PC-3 (cell line): ENCODE measurements at regions not wholly inside any gene's neighbourhood (a gene's known extent, or its start where the extent isn't known, plus 50 kb on each side); places are given as distances from the start of the nearest gene placed in this dataset.

ENCODE experiments used
- ATAC-seq: fragments of 200-7000 bp; cut with Tn5 transposase; 2 replicates; pipeline ENCODE4 v1.9.1; 2020; ENCODE audit warnings: mild to moderate bottlenecking, moderate library complexity
- BruUV-seq: library from RNA; stranded (reverse); fragments of 400-500 nt; replicated peaks from 2 replicates; lab custom pipeline; 2021; lab: Mats Ljungman, UMichigan
- CTCF ChIA-PET: fragments of 300-600 bp; sonication (Branson Sonifier 250); formaldehyde crosslinking; loops from one replicate; lab custom pipeline; 2022; ENCODE audit warnings: antibody characterized with exemption; lab: Charles Lee
- POLR2A ChIA-PET: fragments of 300-600 bp; sonication (Branson Sonifier 250); formaldehyde crosslinking; loops from one replicate; lab custom pipeline; 2022; ENCODE audit warnings: antibody characterized with exemption; ENCODE audit not compliant: unreplicated experiment; lab: Charles Lee
- DNase-seq: peaks from one replicate; pipeline ENCODE4 v3.0.0-alpha.2; 2015
- H2AFZ ChIP-seq: fragments of 300-600 bp; sonication (generic); 2 replicates; pipeline ENCODE4 v1.6.0; 2016; ENCODE audit warnings: antibody characterized with exemption, low read length
- H3F3A ChIP-seq: fragments of 300-600 bp; sonication (generic); one replicate; pipeline ENCODE4 v1.6.0; 2017; ENCODE audit warnings: antibody characterized with exemption, low read length, control low read depth, mild to moderate bottlenecking; ENCODE audit not compliant: unreplicated experiment
- H3K27ac ChIP-seq: fragments of 300-600 bp; sonication (generic); 2 replicates; pipeline ENCODE4 v1.5.1; 2016; ENCODE audit warnings: mild to moderate bottlenecking, low read length
- H3K27me3 ChIP-seq: fragments of 300-600 bp; sonication (generic); 2 replicates; pipeline ENCODE4 v1.6.1; 2016; ENCODE audit warnings: low read length, mixed read lengths
- H3K36me3 ChIP-seq: fragments of 300-600 bp; sonication (generic); 2 replicates; pipeline ENCODE4 v1.6.1; 2016; ENCODE audit warnings: low read depth, mixed run types, low read length, mixed read lengths
- H3K4me1 ChIP-seq: fragments of 300-600 bp; sonication (generic); 2 replicates; pipeline ENCODE4 v1.5.1; 2016; ENCODE audit warnings: low read length; ENCODE audit not compliant: insufficient read depth
- H3K4me2 ChIP-seq: fragments of 300-600 bp; sonication (generic); 2 replicates; pipeline ENCODE4 v1.6.0; 2016; ENCODE audit warnings: low read length
- H3K4me3 ChIP-seq: fragments of 300-600 bp; sonication (generic); 2 replicates; pipeline ENCODE4 v1.5.1; 2016; ENCODE audit warnings: mild to moderate bottlenecking, low read length, mixed read lengths
- H3K79me2 ChIP-seq: fragments of 300-600 bp; sonication (generic); 2 replicates; pipeline ENCODE4 v1.6.1; 2017; ENCODE audit warnings: low read length, mixed read lengths
- H3K9ac ChIP-seq: fragments of 300-600 bp; sonication (generic); 2 replicates; pipeline ENCODE4 v1.6.0; 2016; ENCODE audit warnings: mild to moderate bottlenecking, low read length
- H3K9me2 ChIP-seq: fragments of 300-600 bp; sonication (generic); replicated peaks from 2 replicates; pipeline ENCODE4 v1.6.1; 2016; ENCODE audit warnings: mixed run types, low read length, mixed read lengths
- H3K9me3 ChIP-seq: fragments of 300-600 bp; sonication (generic); 2 replicates; pipeline ENCODE4 v1.6.1; 2016; ENCODE audit warnings: low read length, mixed read lengths
- H4K20me1 ChIP-seq: fragments of 300-600 bp; sonication (generic); 2 replicates; pipeline ENCODE4 v1.6.1; 2016; ENCODE audit warnings: low read length, mixed read lengths
- CTCF ChIP-seq: fragments of 300-600 bp; sonication (generic); conservative IDR thresholded peaks from 2 replicates; pipeline ENCODE4 v1.5.1; 2017; ENCODE audit warnings: antibody characterized with exemption, low read depth, mild to moderate bottlenecking, low read length
- EZH2 ChIP-seq: fragments of 300-600 bp; sonication (generic); IDR thresholded peaks from one replicate; pipeline ENCODE4 v1.6.1; 2017; ENCODE audit warnings: antibody characterized with exemption, mild to moderate bottlenecking, low read length; ENCODE audit not compliant: unreplicated experiment
- EZH2phosphoT487 ChIP-seq: fragments of 300-600 bp; sonication (generic); IDR thresholded peaks from 2 replicates; pipeline ENCODE4 v1.6.1; 2018; ENCODE audit warnings: mild to moderate bottlenecking, antibody characterized with exemption, low read length, borderline replicate concordance
- intact Hi-C: fragments of 100-400 bp; cut with micrococcal nuclease; formaldehyde crosslinking; loops from 2 replicates; pipeline ENCODE4 v1.9.0; 2023

- BruUV-seq = no TSS peak
- Histone ChIP-seq H2AFZ (no peak overlapping the region), H3K9me2 (no peaks in the 10 kb centered on the region), H3K27me3 (no peaks in the 10 kb centered on the region), H3K27ac (peak overlapping the region; percentile 67), H3K9ac (no peak overlapping the region), H3K4me2 (peak overlapping the region; percentile 12; the same call in 1 of the 2 replicates), H3K4me3 (no peak overlapping the region), H3K4me1 (peaks cover 15% of the 10 kb centered on the region), H3K79me2 (no peaks in the 10 kb centered on the region), H3K36me3 (no peaks in the 10 kb centered on the region), H4K20me1 (no peaks in the 10 kb centered on the region), H3K9me3 (no peaks in the 10 kb centered on the region), H3F3A (no peaks in the 10 kb centered on the region)
- intact Hi-C loops = loop anchor here (1.0 kb wide), 1 partner anchor 15 kb away; no protein-coding TSS in a partner anchor
- ChIA-PET POLR2A (no interaction called here), CTCF (no interaction called here)
- ATAC-seq = peak; percentile 94
- TF ChIP-seq CTCF = no peak
- no peak for TF ChIP-seq EZH2phosphoT487
- peak; percentile 96 for DNase-seq
Observed at GRCh38 chr5:18968966-18969365, 1019.0 kb downstream of the CDH18 start.

DNA sequence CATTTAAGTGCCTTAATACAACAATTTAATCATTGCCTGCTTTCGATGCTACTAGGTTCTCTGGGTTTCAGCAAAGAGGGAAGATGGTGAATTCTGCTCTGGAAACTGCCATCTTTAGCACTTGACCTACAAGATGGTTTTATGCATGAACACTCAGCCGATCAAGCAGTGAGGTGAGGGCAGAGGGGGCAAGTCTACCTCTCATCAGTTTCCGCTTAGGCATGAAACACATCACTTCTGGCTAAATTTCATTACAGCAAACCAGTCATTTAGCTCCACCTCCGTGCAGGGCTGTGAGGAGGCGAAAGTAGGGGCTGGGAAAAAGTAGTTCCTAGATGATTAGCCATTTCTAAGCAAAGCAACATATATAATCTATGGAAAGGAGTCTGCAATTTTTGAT, 1018.0 kb downstream of the CDH18 start:
- Histone ChIP-seq H3K9ac (no peak overlapping the region), H3K9me3 (no peaks in the 10 kb centered on the region), H3K79me2 (no peaks in the 10 kb centered on the region), H3K4me1 (peaks cover 15% of the 10 kb centered on the region), H3F3A (no peaks in the 10 kb centered on the region), H2AFZ (no peak overlapping the region), H3K27me3 (peaks cover 6% of the 10 kb centered on the region; the same call in 1 of the 2 replicates), H3K4me3 (no peak overlapping the region), H3K27ac (no peak overlapping the region), H3K9me2 (no peaks in the 10 kb centered on the region), H3K4me2 (no peak overlapping the region), H4K20me1 (no peaks in the 10 kb centered on the region), H3K36me3 (no peaks in the 10 kb centered on the region)
- no TSS peak for BruUV-seq
- intact Hi-C loops = loop anchor here (1.0 kb wide), 1 partner anchor 14 kb away; no protein-coding TSS in a partner anchor
- ChIA-PET CTCF (no interaction called here), POLR2A (no interaction called here)
- ATAC-seq (no peak), DNase-seq (no peak)
- TF ChIP-seq CTCF (no peak), EZH2 (no peak), EZH2phosphoT487 (no peak)

GRCh38 chr5:18972177-18972576, 1015.8 kb downstream of the CDH18 start:
- H3K79me2 ChIP-seq = no peaks in the 10 kb centered on the region
- intact Hi-C loops = no loop called here
- no TSS peak for BruUV-seq
- H3K27ac ChIP-seq = no peak overlapping the region
- H3F3A ChIP-seq = no peaks in the 10 kb centered on the region
- no peaks in the 10 kb centered on the region for H3K9me3 ChIP-seq
- no peaks in the 10 kb centered on the region for H4K20me1 ChIP-seq
- H3K4me3 ChIP-seq = no peak overlapping the region
- ChIA-PET CTCF (no interaction called here), POLR2A (no interaction called here)
- DNase-seq (no peak), ATAC-seq (no peak)
- H3K4me2 ChIP-seq = no peak overlapping the region
- no peak overlapping the region for H3K9ac ChIP-seq
- H3K36me3 ChIP-seq = no peaks in the 10 kb centered on the region
- no peak overlapping the region for H2AFZ ChIP-seq
- H3K4me1 ChIP-seq = peaks cover 15% of the 10 kb centered on the region
- peaks cover 6% of the 10 kb centered on the region; the same call in 1 of the 2 replicates for H3K27me3 ChIP-seq
- no peaks in the 10 kb centered on the region for H3K9me2 ChIP-seq
- TF ChIP-seq CTCF (no peak), EZH2 (no peak), EZH2phosphoT487 (no peak)
